Naive thymus-derived CD8-positive, alpha-beta T cell (primary cell): ENCODE measurements at regions not wholly inside any gene's neighbourhood (a gene's known extent, or its start where the extent isn't known, plus 50 kb on each side); places are given as distances from the start of the nearest gene placed in this dataset.

Experiments
- ATAC-seq, 2 donors: fragments of 150-1000 bp; cut with Tn5 transposase in 1 of 2; sonication (Bioruptor Pico), chemical (Tn5 transposase) in 1 of 2; 1 replicate in 1 of 2; 2 replicates in 1 of 2; pipeline ENCODE4 v1.10.0; 2021; ENCODE audit warnings: mild to moderate bottlenecking in 2 of 2, moderate library complexity in 2 of 2
- POLR2A ChIA-PET: fragments of 350-600 bp; sonication (Branson Sonifier 250); formaldehyde crosslinking; loops from one replicate; lab custom pipeline; 2021; ENCODE audit warnings: antibody characterized with exemption; lab: Charles Lee
- DNase-seq, 10 donors: peaks; one replicate each; pipeline versions ENCODE4 v3.0.0 to v3.0.0-alpha.2; 2020 to 2022
- H3K27ac Mint-ChIP-seq, 10 donors: one replicate each; pipeline ENCODE4 v1.8.0; 2020 to 2022; ENCODE audit warnings: mild to moderate bottlenecking in 10 of 10, mixed read lengths in 10 of 10, moderate library complexity in 4 of 10, inconsistent platforms in 1 of 10
- H3K27me3 Mint-ChIP-seq, 5 donors: one replicate each; pipeline ENCODE4 v1.8.0; 2021 to 2022; ENCODE audit warnings: mixed read lengths in 5 of 5
- H3K36me3 Mint-ChIP-seq, 3 donors: one replicate each; pipeline ENCODE4 v1.8.0; 2020 to 2022; ENCODE audit warnings: mixed read lengths in 3 of 3, mild to moderate bottlenecking in 2 of 3, inconsistent platforms in 1 of 3
- H3K4me1 Mint-ChIP-seq, 4 donors: one replicate each; pipeline ENCODE4 v1.8.0; 2021 to 2022; ENCODE audit warnings: mixed read lengths in 4 of 4
- H3K4me3 Mint-ChIP-seq, 10 donors: one replicate each; pipeline ENCODE4 v1.8.0; 2020 to 2022; ENCODE audit warnings: mild to moderate bottlenecking in 10 of 10, mixed read lengths in 10 of 10, moderate library complexity in 6 of 10, inconsistent platforms in 1 of 10
- H3K9me3 Mint-ChIP-seq, 9 donors: one replicate each; pipeline ENCODE4 v1.8.0; 2020 to 2022; ENCODE audit warnings: mixed read lengths in 9 of 9, mild to moderate bottlenecking in 3 of 9, inconsistent platforms in 1 of 9, moderate library complexity in 1 of 9

GRCh38 chr6:140045116-140045515 lies 670.7 kb upstream of the CITED2 start:
- POLR2A ChIA-PET: no interaction called here
- Mint-ChIP-seq H3K36me3 (no peaks in the 10 kb centered on the region), H3K4me3 (no peak overlapping the region), H3K27ac (peak overlapping the region in 1 of 10 donors; percentile 23), H3K9me3 (peaks cover 0 to 2% (median 0%) of the 10 kb centered on the region in 9 donors), H3K27me3 (peaks cover 0 to 20% (median 0%) of the 10 kb centered on the region in 5 donors), H3K4me1 (peaks cover 0 to 8% (median 0%) of the 10 kb centered on the region in 4 donors)
- DNase-seq (no peak), ATAC-seq (no peak)

GRCh38 chr6:140044626-140045025 lies 670.2 kb upstream of the CITED2 start:
- Mint-ChIP-seq H3K36me3 (no peaks in the 10 kb centered on the region), H3K4me1 (peaks cover 0 to 8% (median 0%) of the 10 kb centered on the region in 4 donors), H3K27me3 (peaks cover 0 to 16% (median 0%) of the 10 kb centered on the region in 5 donors), H3K4me3 (no peak overlapping the region), H3K9me3 (peaks cover 0 to 2% (median 0%) of the 10 kb centered on the region in 9 donors), H3K27ac (no peak overlapping the region)
- ATAC-seq (no peak), DNase-seq (no peak)
- POLR2A ChIA-PET: no interaction called here

- Mint-ChIP-seq H3K9me3 (peaks cover 0 to 2% (median 0%) of the 10 kb centered on the region in 9 donors), H3K4me3 (no peak overlapping the region), H3K4me1 (peaks cover 0 to 8% (median 0%) of the 10 kb centered on the region in 4 donors), H3K36me3 (no peaks in the 10 kb centered on the region), H3K27me3 (peaks cover 0 to 10% (median 0%) of the 10 kb centered on the region in 5 donors), H3K27ac (no peak overlapping the region)
- ATAC-seq: no peak
- no peak for DNase-seq
- POLR2A ChIA-PET: no interaction called here
These were observed 669.4 kb upstream of the CITED2 start for GRCh38 chr6:140043762-140044378.

GRCh38 chr6:140043357-140043756 lies 668.9 kb upstream of the CITED2 start:
- peaks cover 0 to 10% (median 0%) of the 10 kb centered on the region in 5 donors for H3K27me3 Mint-ChIP-seq
- H3K27ac Mint-ChIP-seq: no peak overlapping the region
- ATAC-seq (no peak), DNase-seq (no peak)
- POLR2A ChIA-PET: no interaction called here
- H3K4me3 Mint-ChIP-seq: no peak overlapping the region
- H3K4me1 Mint-ChIP-seq: peaks cover 0 to 8% (median 0%) of the 10 kb centered on the region in 4 donors
- H3K36me3 Mint-ChIP-seq: no peaks in the 10 kb centered on the region
- peaks cover 0 to 2% (median 0%) of the 10 kb centered on the region in 9 donors for H3K9me3 Mint-ChIP-seq

GRCh38 chr6:140041571-140042332 lies 667.3 kb upstream of the CITED2 start:
- no peak overlapping the region for H3K4me3 Mint-ChIP-seq

GRCh38 chr6:140041056-140041455 lies 666.6 kb upstream of the CITED2 start:
- H3K36me3 Mint-ChIP-seq: no peaks in the 10 kb centered on the region
- DNase-seq: no peak
- POLR2A ChIA-PET: no interaction called here
- H3K4me1 Mint-ChIP-seq: peaks cover 0 to 8% (median 0%) of the 10 kb centered on the region in 4 donors
- no peak overlapping the region for H3K4me3 Mint-ChIP-seq
- no peak for ATAC-seq
- peaks cover 0 to 10% (median 3%) of the 10 kb centered on the region in 5 donors for H3K27me3 Mint-ChIP-seq
- H3K9me3 Mint-ChIP-seq: peaks cover 0 to 3% (median 0%) of the 10 kb centered on the region in 9 donors
- no peak overlapping the region for H3K27ac Mint-ChIP-seq

More at GRCh38 chr6:140041571-140042332, 667.3 kb upstream of the CITED2 start:
- Mint-ChIP-seq H3K36me3 (no peaks in the 10 kb centered on the region), H3K4me1 (peaks cover 0 to 8% (median 0%) of the 10 kb centered on the region in 4 donors), H3K27ac (no peak overlapping the region), H3K27me3 (peaks cover 0 to 10% (median 3%) of the 10 kb centered on the region in 5 donors), H3K9me3 (no peaks in the 10 kb centered on the region)
- ATAC-seq: no peak
- DNase-seq: no peak
- POLR2A ChIA-PET: no interaction called here

- Mint-ChIP-seq H3K9me3 (peaks cover 0 to 8% (median 0%) of the 10 kb centered on the region in 9 donors), H3K4me3 (no peak overlapping the region), H3K4me1 (peaks cover 0 to 7% (median 0%) of the 10 kb centered on the region in 4 donors), H3K27ac (no peak overlapping the region), H3K36me3 (no peaks in the 10 kb centered on the region), H3K27me3 (peaks cover 0 to 5% (median 3%) of the 10 kb centered on the region in 5 donors)
- ATAC-seq (no peak), DNase-seq (no peak)
- POLR2A ChIA-PET: no interaction called here
These were observed 665.9 kb upstream of the CITED2 start for GRCh38 chr6:140040396-140040795.

- Mint-ChIP-seq H3K27me3 (peaks cover 0 to 5% (median 0%) of the 10 kb centered on the region in 5 donors), H3K4me1 (peaks cover 0 to 7% (median 0%) of the 10 kb centered on the region in 4 donors), H3K36me3 (no peaks in the 10 kb centered on the region), H3K9me3 (peaks cover 0 to 8% (median 0%) of the 10 kb centered on the region in 9 donors), H3K4me3 (no peak overlapping the region), H3K27ac (no peak overlapping the region)
- POLR2A ChIA-PET: no interaction called here
- DNase-seq: no peak
- no peak for ATAC-seq
These were observed 664.9 kb upstream of the CITED2 start for GRCh38 chr6:140039364-140039763.

- DNase-seq: no peak
- peaks cover 0 to 8% (median 0%) of the 10 kb centered on the region in 9 donors for H3K9me3 Mint-ChIP-seq
- H3K4me3 Mint-ChIP-seq: no peak overlapping the region
- ATAC-seq: no peak
- peaks cover 4 to 17% (median 7%) of the 10 kb centered on the region in 5 donors for H3K27me3 Mint-ChIP-seq
- H3K27ac Mint-ChIP-seq: no peak overlapping the region
- POLR2A ChIA-PET: no interaction called here
- H3K4me1 Mint-ChIP-seq: no peaks in the 10 kb centered on the region
- H3K36me3 Mint-ChIP-seq: no peaks in the 10 kb centered on the region
These were observed 661.7 kb upstream of the CITED2 start for GRCh38 chr6:140036196-140036595.

- Mint-ChIP-seq H3K27ac (no peak overlapping the region), H3K36me3 (peaks cover 0 to 10% (median 0%) of the 10 kb centered on the region in 3 donors), H3K27me3 (peaks cover 5 to 57% (median 19%) of the 10 kb centered on the region in 5 donors), H3K4me3 (no peak overlapping the region), H3K4me1 (no peaks in the 10 kb centered on the region), H3K9me3 (peaks cover 0 to 21% (median 2%) of the 10 kb centered on the region in 9 donors)
- no peak for ATAC-seq
- no peak for DNase-seq
- POLR2A ChIA-PET: no interaction called here
These were observed 657.7 kb upstream of the CITED2 start for GRCh38 chr6:140032189-140032588.

GRCh38 chr6:140029551-140029950 lies 655.1 kb upstream of the CITED2 start:
- Mint-ChIP-seq H3K36me3 (peaks cover 0 to 10% (median 0%) of the 10 kb centered on the region in 3 donors), H3K4me1 (no peaks in the 10 kb centered on the region), H3K27ac (no peak overlapping the region), H3K4me3 (no peak overlapping the region), H3K9me3 (peaks cover 0 to 13% (median 3%) of the 10 kb centered on the region in 9 donors), H3K27me3 (peaks cover 6 to 60% (median 21%) of the 10 kb centered on the region in 5 donors)
- no peak for ATAC-seq
- POLR2A ChIA-PET: no interaction called here
- no peak for DNase-seq

GRCh38 chr6:140027219-140027618 lies 652.8 kb upstream of the CITED2 start:
- peaks cover 5 to 54% (median 21%) of the 10 kb centered on the region in 5 donors for H3K27me3 Mint-ChIP-seq
- POLR2A ChIA-PET: no interaction called here
- DNase-seq: no peak
- ATAC-seq: no peak
- H3K4me1 Mint-ChIP-seq: no peaks in the 10 kb centered on the region
- H3K36me3 Mint-ChIP-seq: peaks cover 0 to 10% (median 0%) of the 10 kb centered on the region in 3 donors
- no peak overlapping the region for H3K27ac Mint-ChIP-seq
- H3K4me3 Mint-ChIP-seq: no peak overlapping the region
- H3K9me3 Mint-ChIP-seq: peaks cover 0 to 13% (median 3%) of the 10 kb centered on the region in 9 donors

- Mint-ChIP-seq H3K27ac (no peak overlapping the region), H3K4me3 (no peak overlapping the region), H3K4me1 (no peaks in the 10 kb centered on the region), H3K27me3 (peaks cover 5 to 47% (median 17%) of the 10 kb centered on the region in 5 donors), H3K36me3 (peaks cover 0 to 10% (median 0%) of the 10 kb centered on the region in 3 donors), H3K9me3 (peaks cover 0 to 13% (median 3%) of the 10 kb centered on the region in 9 donors)
- DNase-seq: no peak
- POLR2A ChIA-PET: no interaction called here
- ATAC-seq: no peak
These were observed 652.1 kb upstream of the CITED2 start for GRCh38 chr6:140026546-140026945.
